K562 (cell line): ENCODE measurements at regions not wholly inside any gene's neighbourhood (a gene's known extent, or its start where the extent isn't known, plus 50 kb on each side); places are given as distances from the start of the nearest gene placed in this dataset.

ENCODE experiments used
- CREB3L1 ChIP-seq: fragments of 450-650 bp; IDR thresholded peaks from 2 replicates; pipeline ENCODE4 v1.6.1; 2014; ENCODE audit warnings: low read depth, mild to moderate bottlenecking, moderate library complexity, borderline replicate concordance
- CTCF ChIP-seq, 3 experiments: IDR thresholded peaks in 2 of 3; conservative IDR thresholded peaks in 1 of 3; 2 replicates each; pipeline ENCODE4 v1.5.1; 2011 to 2012; ENCODE audit warnings: low read length in 3 of 3, mild to moderate bottlenecking in 3 of 3, control low read depth in 2 of 3, improper control_type of control experiment in 1 of 3, inconsistent platforms in 1 of 3, low read depth in 1 of 3, mixed read lengths in 1 of 3, moderate library complexity in 1 of 3; ENCODE audit not compliant: insufficient read depth in 2 of 3
- EWSR1 ChIP-seq: fragments of 450-650 bp; IDR thresholded peaks from 2 replicates; pipeline ENCODE4 v1.6.1; 2018; ENCODE audit warnings: borderline replicate concordance, mild to moderate bottlenecking, low read depth, moderate library complexity; ENCODE audit not compliant: partially characterized antibody
- FOXK1 ChIP-seq: sonication (generic); formaldehyde crosslinking; IDR thresholded peaks from 2 replicates; pipeline ENCODE4 v1.8.0; 2022; ENCODE audit warnings: missing genetic modification reagents, mild to moderate bottlenecking, borderline replicate concordance
- FUS ChIP-seq: fragments of 200-400 bp; formaldehyde crosslinking; optimal IDR thresholded peaks from 2 replicates; pipeline ENCODE3; 2017; ENCODE audit warnings: low read depth, low read length
- IRF2 ChIP-seq: sonication (generic); formaldehyde crosslinking; IDR thresholded peaks from 2 replicates; pipeline ENCODE4 v1.8.1; 2022; ENCODE audit warnings: mild to moderate bottlenecking, missing genetic modification reagents
- NFIC ChIP-seq: fragments of 450-650 bp; IDR thresholded peaks from 2 replicates; pipeline ENCODE4 v1.6.1; 2017; ENCODE audit warnings: mild to moderate bottlenecking, inconsistent platforms
- NRF1 ChIP-seq, 2 experiments: fragments of 450-650 bp; IDR thresholded peaks in 1 of 2; conservative IDR thresholded peaks in 1 of 2; 2 replicates each; pipeline ENCODE4 v1.6.1; 2014; ENCODE audit warnings: mild to moderate bottlenecking in 2 of 2
- RAD21 ChIP-seq, 2 experiments: fragments of 250-450 bp in 1 of 2; fragments of 450-650 bp in 1 of 2; sonication (Bioruptor Pico) in 1 of 2; formaldehyde crosslinking in 1 of 2; IDR thresholded peaks in 1 of 2; conservative IDR thresholded peaks in 1 of 2; 2 replicates each; pipeline versions ENCODE4 v1.4.0 to v1.8.0; 2020 to 2022; ENCODE audit warnings: mild to moderate bottlenecking in 2 of 2, moderate library complexity in 1 of 2
- SETDB1 ChIP-seq: IDR thresholded peaks from one replicate; pipeline ENCODE4 v1.6.1; 2012; ENCODE audit warnings: low read length, control low read depth, inconsistent platforms
- SIRT6 ChIP-seq: IDR thresholded peaks from one replicate; pipeline ENCODE4 v1.6.1; 2012; ENCODE audit warnings: low read depth, mild to moderate bottlenecking, control low read depth, inconsistent platforms, low read length, moderate library complexity
- TCF3 ChIP-seq: sonication (generic); formaldehyde crosslinking; IDR thresholded peaks from 2 replicates; pipeline ENCODE4 v1.4.0; 2020; ENCODE audit warnings: mild to moderate bottlenecking, missing genetic modification reagents
- TOE1 ChIP-seq, 2 experiments: fragments of 450-650 bp in 1 of 2; sonication (generic) in 1 of 2; formaldehyde crosslinking in 1 of 2; IDR thresholded peaks; 2 replicates each; pipeline versions ENCODE4 v1.7.1 to v1.8.0; 2016 to 2022; ENCODE audit warnings: borderline replicate concordance in 2 of 2, mild to moderate bottlenecking in 2 of 2, antibody characterized with exemption in 1 of 2, inconsistent platforms in 1 of 2, low read depth in 1 of 2, missing genetic modification reagents in 1 of 2, moderate library complexity in 1 of 2
- YY1 ChIP-seq, 3 experiments: IDR thresholded peaks; 2 replicates each; pipeline ENCODE4 v1.6.1; 2011; ENCODE audit warnings: low read length in 2 of 3, mild to moderate bottlenecking in 2 of 3, moderate library complexity in 2 of 3, borderline replicate concordance in 1 of 3, control low read depth in 1 of 3, low read depth in 1 of 3; ENCODE audit not compliant: insufficient read depth in 3 of 3, insufficient replicate concordance in 2 of 3, control insufficient read depth in 1 of 3, insufficient read length in 1 of 3; ENCODE audit errors: extremely low read depth in 1 of 3
- ZNF384 ChIP-seq: IDR thresholded peaks from 2 replicates; pipeline ENCODE4 v1.6.1; 2012; ENCODE audit warnings: low read depth, low read length, improper control_type of control experiment
- TF ChIP-seq, protein P1 (sequence below): fragments of 250-450 bp; sonication (Bioruptor Pico); IDR thresholded peaks from 2 replicates; pipeline ENCODE4 v1.9.0; 2021; ENCODE audit warnings: mild to moderate bottlenecking, inconsistent platforms
- TF ChIP-seq, protein P2 (sequence below): fragments of 250-450 bp; sonication (Bioruptor Pico); IDR thresholded peaks from 2 replicates; pipeline ENCODE4 v1.8.0; 2021; ENCODE audit warnings: moderate library complexity, mild to moderate bottlenecking, inconsistent platforms

DNA sequence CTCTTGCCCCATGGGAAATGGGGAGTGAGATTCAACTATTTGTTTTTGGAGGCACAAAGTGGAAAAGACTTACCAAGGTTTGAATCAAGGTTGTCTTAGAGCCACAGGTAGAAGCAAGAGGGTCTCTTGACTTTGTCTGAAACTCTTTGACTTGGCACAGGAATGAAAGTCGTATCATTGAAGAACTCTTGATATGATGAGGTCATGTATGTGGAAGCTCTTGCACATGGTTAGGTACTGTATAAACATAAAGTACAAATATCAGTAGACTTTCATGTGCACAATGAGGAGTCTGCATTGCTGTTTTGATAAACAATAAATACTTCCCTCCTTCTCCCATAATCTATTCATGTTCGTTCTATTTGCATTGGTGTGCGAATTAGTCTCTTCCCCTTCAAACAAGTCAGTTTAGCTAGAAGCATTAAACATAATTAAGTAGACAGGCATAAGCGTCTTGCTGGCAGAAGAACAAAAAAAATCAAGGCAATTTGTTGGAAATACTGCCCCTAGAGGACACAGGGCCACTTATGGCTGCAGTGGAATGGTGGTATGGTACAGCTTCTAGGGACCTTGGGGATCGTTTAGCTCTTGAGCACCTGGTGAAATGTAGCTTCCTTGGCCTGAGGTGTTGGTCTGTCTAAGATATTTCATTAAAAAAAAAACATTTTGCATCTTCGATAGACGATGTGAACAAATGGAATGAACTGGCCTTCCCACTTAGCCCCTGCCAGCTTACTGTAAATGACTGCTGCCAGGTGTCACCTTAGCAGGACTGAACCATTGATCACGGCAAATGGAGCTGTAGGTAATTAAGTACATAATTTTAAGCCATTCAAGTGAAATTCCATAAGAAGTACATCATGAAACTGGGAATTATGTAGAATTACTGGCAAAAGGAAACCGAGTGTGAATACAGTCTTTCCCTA is 218.0 kb upstream of the GALNT2 start (continued):
- TF ChIP-seq SIRT6 (no peak), FUS (no peak), IRF2 (no peak), NFIC (peak; percentile 40; the same call in 1 of the 2 replicates), CREB3L1 (no peak), NRF1 (conservative IDR thresholded peaks at IDR 0.05 in 1 of 2, IDR thresholded peaks at IDR 0.05 in 1 of 2) (no peak), TCF3 (CRISPR knock-in tag) (no peak), YY1 (IDR thresholded peaks at IDR 0.05; ENCODE audit: borderline replicate concordance in 1 of 3, control insufficient read depth in 1 of 3, extremely low read depth in 1 of 3, insufficient read depth in 3 of 3, insufficient read length in 1 of 3, insufficient replicate concordance in 2 of 3, low read depth in 1 of 3, low read length in 2 of 3) (peak in 1 of 3 experiments; percentile 55), EWSR1 (no peak), SETDB1 (no peak), FOXK1 (CRISPR knock-in tag) (no peak), CTCF (IDR thresholded peaks at IDR 0.05 in 2 of 3, conservative IDR thresholded peaks at IDR 0.05 in 1 of 3; ENCODE audit: insufficient read depth in 2 of 3, low read depth in 1 of 3, low read length in 3 of 3) (peak; percentile 62 to 80 (median 78)), ZNF384 (0 out of 2 replicates have a peak, but pooled peaks have one; percentile 48), TOE1 (IDR thresholded peaks at IDR 0.05; ENCODE audit: borderline replicate concordance) (no peak), TOE1 (CRISPR knock-in tag; IDR thresholded peaks at IDR 0.05; ENCODE audit: borderline replicate concordance, low read depth) (no peak), RAD21 (CRISPR knock-in tag; conservative IDR thresholded peaks at IDR 0.05 in 1 of 2, IDR thresholded peaks at IDR 0.05 in 1 of 2) (peak; percentile 20 to 55; a peak in 3 of 4 replicates)
- TF ChIP-seq, protein P1, sequence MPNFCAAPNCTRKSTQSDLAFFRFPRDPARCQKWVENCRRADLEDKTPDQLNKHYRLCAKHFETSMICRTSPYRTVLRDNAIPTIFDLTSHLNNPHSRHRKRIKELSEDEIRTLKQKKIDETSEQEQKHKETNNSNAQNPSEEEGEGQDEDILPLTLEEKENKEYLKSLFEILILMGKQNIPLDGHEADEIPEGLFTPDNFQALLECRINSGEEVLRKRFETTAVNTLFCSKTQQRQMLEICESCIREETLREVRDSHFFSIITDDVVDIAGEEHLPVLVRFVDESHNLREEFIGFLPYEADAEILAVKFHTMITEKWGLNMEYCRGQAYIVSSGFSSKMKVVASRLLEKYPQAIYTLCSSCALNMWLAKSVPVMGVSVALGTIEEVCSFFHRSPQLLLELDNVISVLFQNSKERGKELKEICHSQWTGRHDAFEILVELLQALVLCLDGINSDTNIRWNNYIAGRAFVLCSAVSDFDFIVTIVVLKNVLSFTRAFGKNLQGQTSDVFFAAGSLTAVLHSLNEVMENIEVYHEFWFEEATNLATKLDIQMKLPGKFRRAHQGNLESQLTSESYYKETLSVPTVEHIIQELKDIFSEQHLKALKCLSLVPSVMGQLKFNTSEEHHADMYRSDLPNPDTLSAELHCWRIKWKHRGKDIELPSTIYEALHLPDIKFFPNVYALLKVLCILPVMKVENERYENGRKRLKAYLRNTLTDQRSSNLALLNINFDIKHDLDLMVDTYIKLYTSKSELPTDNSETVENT (CRISPR knock-in tag): no peak
- TF ChIP-seq, protein P2, sequence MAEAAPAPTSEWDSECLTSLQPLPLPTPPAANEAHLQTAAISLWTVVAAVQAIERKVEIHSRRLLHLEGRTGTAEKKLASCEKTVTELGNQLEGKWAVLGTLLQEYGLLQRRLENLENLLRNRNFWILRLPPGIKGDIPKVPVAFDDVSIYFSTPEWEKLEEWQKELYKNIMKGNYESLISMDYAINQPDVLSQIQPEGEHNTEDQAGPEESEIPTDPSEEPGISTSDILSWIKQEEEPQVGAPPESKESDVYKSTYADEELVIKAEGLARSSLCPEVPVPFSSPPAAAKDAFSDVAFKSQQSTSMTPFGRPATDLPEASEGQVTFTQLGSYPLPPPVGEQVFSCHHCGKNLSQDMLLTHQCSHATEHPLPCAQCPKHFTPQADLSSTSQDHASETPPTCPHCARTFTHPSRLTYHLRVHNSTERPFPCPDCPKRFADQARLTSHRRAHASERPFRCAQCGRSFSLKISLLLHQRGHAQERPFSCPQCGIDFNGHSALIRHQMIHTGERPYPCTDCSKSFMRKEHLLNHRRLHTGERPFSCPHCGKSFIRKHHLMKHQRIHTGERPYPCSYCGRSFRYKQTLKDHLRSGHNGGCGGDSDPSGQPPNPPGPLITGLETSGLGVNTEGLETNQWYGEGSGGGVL (CRISPR knock-in tag): no peak
